GM18861 (cell line): ENCODE measurements at regions not wholly inside any gene's neighbourhood (a gene's known extent, or its start where the extent isn't known, plus 50 kb on each side); places are given as distances from the start of the nearest gene placed in this dataset.
"Not testable (repeated sequence)": the region's sequence is repeated elsewhere in the genome, so short reads cannot be mapped to it uniquely, and the experiment has no call there.

Experiments
- ATAC-seq: cut with Tn5 transposase; IDR thresholded peaks from one replicate; pipeline ENCODE4 v1.9.1; 2021; ENCODE audit not compliant: unreplicated experiment

DNA sequence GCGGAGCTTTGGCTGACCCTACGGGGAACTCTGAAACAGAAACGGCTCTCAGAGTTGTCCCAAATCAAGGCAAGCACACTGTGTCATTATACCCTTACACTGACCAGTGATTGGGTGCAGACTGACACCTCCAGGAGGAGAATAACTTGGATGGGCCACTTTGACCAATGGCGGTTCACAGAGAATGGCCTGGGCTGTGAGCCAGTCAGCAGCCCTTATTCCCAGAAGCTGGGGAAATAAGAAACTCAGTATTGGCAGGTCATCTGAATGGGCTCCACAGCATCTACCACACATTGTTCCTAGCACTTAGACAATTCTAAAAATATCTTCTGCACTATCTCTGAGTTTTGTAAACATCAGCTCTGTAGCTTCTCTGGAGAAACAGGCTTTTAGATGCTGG, 265.2 kb downstream of the ADGRL2 start:
- ATAC-seq = no peak

- ATAC-seq = no peak
These were observed 264.0 kb downstream of the ADGRL2 start for GRCh38 chr1:82064691-82065090.

DNA sequence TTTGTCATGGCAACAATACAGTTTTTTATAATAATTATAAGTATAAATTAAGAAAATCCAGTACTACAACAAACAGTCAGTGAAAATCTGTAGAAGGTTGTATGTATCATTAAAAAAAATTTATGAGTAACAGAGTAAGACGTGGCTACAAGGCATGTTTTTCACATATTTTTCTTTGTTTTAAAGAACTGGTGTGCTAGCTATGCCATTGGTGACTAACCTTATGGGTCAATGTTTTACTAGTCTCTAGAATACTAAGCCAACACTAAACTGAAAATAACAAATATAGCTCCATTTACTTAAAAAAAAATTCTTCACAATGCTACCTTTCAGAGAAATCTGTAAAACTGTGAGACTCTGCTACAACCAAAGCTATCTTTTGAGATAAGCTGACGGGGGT, 261.5 kb downstream of the ADGRL2 start:
- ATAC-seq = no peak

DNA sequence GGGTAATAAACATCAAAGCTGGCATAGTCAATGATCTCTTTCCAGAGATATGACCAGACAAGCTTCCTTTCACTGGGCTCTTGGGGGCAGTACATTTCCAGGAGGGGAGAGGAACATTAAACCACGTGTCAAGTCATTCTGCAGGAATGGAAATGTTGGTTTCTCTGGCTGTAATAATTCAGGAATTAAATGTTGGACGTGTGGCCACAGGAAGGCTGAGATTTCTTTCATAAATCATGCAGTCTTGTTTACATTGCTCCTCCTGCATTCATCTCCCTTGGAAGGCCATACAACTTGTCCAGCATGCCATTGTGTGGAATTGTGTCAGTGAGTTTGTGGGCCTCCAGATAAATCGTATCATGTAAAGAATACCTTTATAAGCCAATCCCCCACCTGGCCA, 259.2 kb downstream of the ADGRL2 start:
- no peak for ATAC-seq

GRCh38 chr1:82057011-82057410, 256.3 kb downstream of the ADGRL2 start:
- no peak for ATAC-seq

GRCh38 chr1:82055375-82055774, 254.6 kb downstream of the ADGRL2 start:
- not testable (repeated sequence) for ATAC-seq

- no peak for ATAC-seq
These were observed 251.8 kb downstream of the ADGRL2 start for GRCh38 chr1:82052563-82052962.

DNA sequence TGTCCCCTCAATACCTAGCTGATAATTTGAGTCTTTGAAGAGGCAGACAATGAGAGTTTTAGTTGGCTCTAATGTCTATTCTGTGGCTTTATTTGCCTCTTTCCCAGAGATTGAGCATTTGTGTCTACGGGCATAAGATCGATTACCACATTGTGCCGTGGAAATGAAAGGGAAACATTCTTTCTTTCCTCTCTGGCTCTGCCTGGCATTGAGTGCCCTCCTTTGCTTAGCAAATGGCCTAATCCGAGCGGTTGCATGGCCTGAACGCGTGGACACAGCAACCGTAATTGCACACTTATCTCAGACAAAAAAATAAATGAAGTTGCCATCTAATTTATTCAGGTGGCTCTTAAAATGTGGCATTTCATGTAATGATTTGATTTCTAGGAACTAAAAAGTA, 247.9 kb downstream of the ADGRL2 start:
- ATAC-seq = no peak

- no peak for ATAC-seq
These were observed 244.5 kb downstream of the ADGRL2 start for GRCh38 chr1:82045221-82045620.

- no peak for ATAC-seq
These were observed 243.8 kb downstream of the ADGRL2 start for GRCh38 chr1:82044536-82044935.

- no peak for ATAC-seq
These were observed 243.4 kb downstream of the ADGRL2 start for GRCh38 chr1:82044111-82044510.

DNA sequence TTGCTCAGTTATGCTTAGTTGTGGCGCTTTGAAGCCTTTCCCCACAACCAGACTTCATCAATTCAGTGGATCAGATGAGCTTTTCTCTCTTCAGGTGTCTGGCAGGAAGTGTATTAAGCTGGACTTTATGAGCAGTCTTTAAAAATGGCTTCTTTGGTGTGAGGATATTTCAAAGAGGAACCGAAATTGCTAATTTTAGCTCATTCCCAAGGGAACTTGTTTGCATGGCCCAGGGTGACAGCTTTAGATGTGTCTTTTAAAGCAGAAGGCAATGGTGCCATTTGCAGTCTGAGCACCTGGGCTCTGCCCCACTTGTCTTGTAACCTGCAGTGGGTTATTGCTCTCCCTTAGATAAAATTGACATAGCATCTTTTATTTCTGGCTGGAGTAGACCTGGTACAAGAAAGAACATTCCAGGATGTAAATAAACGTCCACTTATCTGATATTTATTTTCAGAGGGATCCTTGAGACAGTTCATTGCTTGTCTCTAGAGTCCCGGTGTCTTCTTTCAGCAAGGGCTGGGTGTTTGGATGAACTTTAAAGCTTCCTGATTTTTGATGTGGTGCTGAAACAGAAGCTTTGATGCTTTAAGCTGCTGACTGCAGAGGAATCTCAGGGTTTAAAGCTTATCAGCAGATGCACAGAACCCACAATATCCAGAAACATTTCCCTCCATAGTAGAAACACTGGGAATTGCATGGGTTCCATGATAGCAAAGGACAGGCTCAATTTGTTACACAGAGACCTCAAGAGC, 241.7 kb downstream of the ADGRL2 start:
- no peak for ATAC-seq
